Heart left ventricle (tissue), 16 donors: ENCODE measurements at regions not wholly inside any gene's neighbourhood (a gene's known extent, or its start where the extent isn't known, plus 50 kb on each side); places are given as distances from the start of the nearest gene placed in this dataset.
A peak's percentile ranks its signal among the peaks of the same experiment; 100 is the strongest.

Experiments
- ATAC-seq, 4 donors: fragments of 200-7000 bp; cut with Tn5 transposase; one replicate each; pipeline ENCODE4 v1.9.1; 2020 to 2022; ENCODE audit warnings: moderate library complexity in 4 of 4, mild to moderate bottlenecking in 3 of 4, moderate number of reproducible peaks in 1 of 4
- DNase-seq, 5 donors: peaks; one replicate each; pipeline ENCODE4 v3.0.0-alpha.2; 2020
- H3K27ac ChIP-seq, 12 donors: fragments of 200-600 bp; sonication (generic) in 4 of 12; one replicate each; pipeline versions ENCODE4 v1.5.0 to v1.8.0; 2016 to 2022; ENCODE audit warnings: mild to moderate bottlenecking in 2 of 12
- H3K27me3 ChIP-seq, 9 donors: fragments of 200-600 bp; sonication (generic) in 2 of 9; one replicate each; pipeline versions ENCODE4 v1.5.1 to v1.8.0; 2016 to 2022; ENCODE audit warnings: mild to moderate bottlenecking in 3 of 9
- H3K36me3 ChIP-seq, 9 donors: fragments of 200-600 bp; sonication (generic) in 2 of 9; one replicate each; pipeline versions ENCODE4 v1.5.0 to v1.8.0; 2018 to 2022; ENCODE audit warnings: mild to moderate bottlenecking in 2 of 9
- H3K4me1 ChIP-seq, 12 donors: fragments of 200-600 bp; sonication (generic) in 4 of 12; one replicate each; pipeline versions ENCODE4 v1.5.0 to v1.8.0; 2016 to 2022; ENCODE audit warnings: mild to moderate bottlenecking in 3 of 12
- H3K4me3 ChIP-seq, 12 donors: fragments of 200-600 bp; sonication (generic) in 4 of 12; one replicate each; pipeline versions ENCODE4 v1.5.0 to v1.8.0; 2017 to 2022; ENCODE audit warnings: mild to moderate bottlenecking in 9 of 12, moderate library complexity in 4 of 12
- H3K9me3 ChIP-seq, 12 donors: fragments of 200-600 bp; sonication (generic) in 4 of 12; one replicate each; pipeline versions ENCODE4 v1.5.0 to v1.8.0; 2016 to 2022; ENCODE audit warnings: mild to moderate bottlenecking in 1 of 12
- CTCF ChIP-seq, 12 donors: fragments of 200-600 bp; sonication (generic) in 4 of 12; IDR thresholded peaks; one replicate each; pipeline versions ENCODE4 v1.5.0 to v1.8.0; 2018 to 2022; ENCODE audit warnings: antibody characterized with exemption in 12 of 12, mild to moderate bottlenecking in 5 of 12
- POLR2A ChIP-seq, 2 donors: fragments of 450-650 bp; IDR thresholded peaks; one replicate each; pipeline ENCODE4 v1.6.1; 2017; ENCODE audit warnings: antibody characterized with exemption in 2 of 2, mild to moderate bottlenecking in 2 of 2, moderate library complexity in 2 of 2
- WGBS, 4 donors: extraction: QIAGEN DNeasy Blood & Tissue Kit in 2 of 4; methylation state at CpG; one replicate each; pipeline versions ENCODE4 v1.1.5 to v1.1.7; 2013 to 2018; 5-methylcytosine and 5-hydroxymethylcytosine counted together
- intact Hi-C, 10 donors: fragments of 100-400 bp; cut with DNase I; formaldehyde crosslinking; loops; one replicate each; pipeline versions ENCODE4 v1.11.1 to v1.14.2; 2022
- donor health status: ischemic (EF 13 %, LVEDD 7.1; RV severe dilation, severe dysfunction).
- donor health status: healthy with polysubstance abuse.
- donor health status: DM: no; HTN: yes; CAD: no.
- donor health status: DM: no; HTN: no; CAD: no.
- donor health status: ischemic (EF 25% LVEDD 6.9; RV normal size, moderate dysfunction).
- donor health status: ischemic (EF 25% LVEDD 5.7; RV mildly dilated, moderate dysfunction).
- donor health status: healthy.
- donor health status: DM: yes; HTN: yes; CAD: no.
- donor health status: ischemic (EF 35%, LVEDD 5.7; RV mildly dilated, moderate dysfunction).
- donor health status: nonischemic (EF 11% LVEDD 7.7; RV severe dilation, severe dysfunction).
- donor health status: DM: yes; HTN: yes; CAD: no.
- donor health status: PGD.
- donor health status: ischemic (EF 29% LVEDD 5.4; RV normal size, mild dysfunction).
- donor health status: nonischemic (EF 23%, LVEDD 6.1; RV moderate dilation, normal function).

DNA sequence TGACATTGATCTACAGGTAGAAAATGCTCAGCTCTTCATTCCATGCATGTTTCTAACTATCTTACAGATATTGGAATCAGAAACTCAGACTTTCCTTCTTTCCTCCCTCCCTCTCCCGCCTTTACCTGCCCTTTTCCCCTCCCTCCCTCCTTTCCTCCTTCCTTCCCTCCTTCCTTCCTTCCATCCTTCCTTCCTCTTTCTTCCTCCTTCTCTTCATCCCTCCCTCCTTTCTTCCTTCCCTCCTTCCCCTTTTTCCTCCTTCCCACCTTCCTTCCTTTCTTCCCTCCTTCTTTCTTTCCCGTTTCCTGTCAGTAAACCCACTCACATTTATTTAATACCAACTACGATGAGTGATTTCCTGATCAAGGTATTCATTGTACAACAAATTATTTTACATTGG, 113.4 kb upstream of the IRS2 start:
- Histone ChIP-seq H3K4me3 (no peak overlapping the region), H3K4me1 (peaks cover 0 to 14% (median 0%) of the 10 kb centered on the region in 12 donors), H3K9me3 (no peaks in the 10 kb centered on the region), H3K27ac (no peak overlapping the region), H3K27me3 (no peaks in the 10 kb centered on the region), H3K36me3 (no peaks in the 10 kb centered on the region)
- intact Hi-C loops, result loop anchor here in 1 of 10 donors (5.0 kb wide), 1 partner anchor 48 kb away; no protein-coding TSS in a partner anchor
- DNase-seq (no peak), ATAC-seq (no peak)
- 50 to 70% (median 67%) methylated on average over 3 of the region's 3 CpGs for WGBS, 4 donors
- TF ChIP-seq POLR2A (IDR thresholded peaks at IDR 0.05) (no peak), CTCF (IDR thresholded peaks at IDR 0.05) (no peak)

DNA sequence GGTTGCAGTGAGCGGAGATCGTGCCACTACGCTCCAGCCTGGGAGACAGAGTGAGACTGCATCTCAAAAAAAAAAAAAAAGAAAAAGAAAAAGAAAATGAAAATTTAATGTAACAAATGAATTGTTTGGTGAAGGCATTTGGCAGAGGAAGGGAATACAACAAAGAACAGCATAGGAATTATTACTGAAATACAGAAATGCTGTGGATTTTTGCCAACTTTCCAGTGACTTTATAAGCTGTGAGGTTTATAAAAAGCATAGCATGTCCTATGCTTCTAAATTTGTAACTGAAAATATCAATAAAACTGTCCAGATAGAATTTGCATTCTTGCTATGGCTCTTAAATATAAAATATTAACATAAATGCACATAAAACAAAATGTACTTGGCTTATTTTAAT, 112.9 kb upstream of the IRS2 start:
- WGBS, 4 donors, result 75 to 100% (median 95%) methylated on average over 3 of the region's 3 CpGs
- H3K9me3 ChIP-seq, result no peaks in the 10 kb centered on the region

DNA sequence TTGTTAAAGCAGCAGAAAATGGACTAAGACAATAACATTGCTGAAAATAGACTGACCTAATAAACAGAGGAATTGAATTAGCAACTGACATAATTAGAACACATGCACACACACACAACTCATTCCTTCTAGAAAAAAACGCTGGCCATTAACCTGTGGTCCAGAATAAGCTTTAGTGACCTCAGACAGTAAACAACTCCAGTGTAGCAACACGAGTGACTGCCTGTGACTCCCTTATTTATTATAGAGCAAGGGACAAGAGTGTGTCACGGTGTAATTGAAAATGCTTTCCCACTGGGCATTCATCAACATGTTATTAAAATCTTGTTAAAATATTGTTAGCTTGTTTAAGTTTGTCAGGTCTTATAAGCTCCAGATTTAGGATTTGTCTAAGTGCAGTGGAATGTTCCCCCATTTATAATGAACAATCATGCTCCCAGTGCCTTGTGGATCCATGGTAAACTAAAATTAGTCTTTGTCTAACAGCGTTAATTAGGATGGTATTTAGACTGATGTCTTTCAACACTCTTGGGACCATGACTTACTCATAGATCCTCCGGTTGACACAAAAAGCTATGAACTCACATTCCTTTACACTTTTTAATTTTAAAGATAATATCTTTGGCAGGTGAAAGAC, 111.7 kb upstream of the IRS2 start:
- H3K27me3 ChIP-seq, result no peaks in the 10 kb centered on the region
- DNase-seq, result no peak
- no peak overlapping the region for H3K4me3 ChIP-seq
- TF ChIP-seq CTCF (IDR thresholded peaks at IDR 0.05) (no peak), POLR2A (IDR thresholded peaks at IDR 0.05) (no peak)
- intact Hi-C loops, result loop anchor here in 1 of 10 donors (5.0 kb wide), 1 partner anchor 49 kb away; no protein-coding TSS in a partner anchor
- H3K27ac ChIP-seq, result no peak overlapping the region
- H3K36me3 ChIP-seq, result no peaks in the 10 kb centered on the region
- H3K4me1 ChIP-seq, result peaks cover 0 to 14% (median 0%) of the 10 kb centered on the region in 12 donors
- H3K9me3 ChIP-seq, result no peaks in the 10 kb centered on the region
- peak in 2 of 4 donors; percentile 31 to 58 for ATAC-seq
- WGBS, 4 donors, result 51 to 61% (median 58%) methylated on average over 5 of the region's 5 CpGs

More for the DNA sequence above, 112.9 kb upstream of the IRS2 start:
- H3K27ac ChIP-seq, result no peak overlapping the region
- intact Hi-C loops, result loop anchor here in 1 of 10 donors (5.0 kb wide), 1 partner anchor 48 kb away; no protein-coding TSS in a partner anchor
- H3K27me3 ChIP-seq, result no peaks in the 10 kb centered on the region
- TF ChIP-seq POLR2A (IDR thresholded peaks at IDR 0.05) (no peak), CTCF (IDR thresholded peaks at IDR 0.05) (no peak)
- H3K4me1 ChIP-seq, result peaks cover 0 to 14% (median 0%) of the 10 kb centered on the region in 12 donors
- no peak for DNase-seq
- H3K36me3 ChIP-seq, result no peaks in the 10 kb centered on the region
- ATAC-seq, result no peak
- H3K4me3 ChIP-seq, result no peak overlapping the region

DNA sequence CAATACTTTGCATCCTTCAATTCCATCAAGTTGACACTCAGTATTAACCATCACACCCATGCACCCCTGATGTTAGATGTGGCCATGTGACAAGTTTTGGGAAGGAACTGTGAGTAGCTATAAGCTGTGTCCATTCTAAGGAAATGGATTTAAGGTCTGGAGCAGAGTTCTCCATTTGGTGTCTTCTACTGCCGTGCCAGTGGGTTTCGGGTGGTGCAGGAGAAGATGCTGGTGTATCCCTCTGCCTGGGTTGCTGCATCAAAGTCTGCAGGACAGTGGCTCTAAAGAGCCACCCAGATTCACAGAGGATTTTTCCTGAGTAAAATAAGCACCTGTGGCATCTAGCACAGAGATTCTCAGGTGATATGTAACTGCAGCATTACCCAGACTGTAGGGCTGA, 105.7 kb upstream of the IRS2 start:
- no peak for DNase-seq
- ATAC-seq, result no peak
- Histone ChIP-seq H3K27me3 (no peaks in the 10 kb centered on the region), H3K4me3 (no peak overlapping the region), H3K9me3 (peaks cover 0 to 13% (median 2%) of the 10 kb centered on the region in 12 donors), H3K27ac (no peak overlapping the region), H3K36me3 (no peaks in the 10 kb centered on the region), H3K4me1 (no peaks in the 10 kb centered on the region)
- WGBS, 4 donors, result 94 to 100% (median 97%) methylated on average over 2 of the region's 2 CpGs
- intact Hi-C loops, result no loop called here
- TF ChIP-seq POLR2A (IDR thresholded peaks at IDR 0.05) (no peak), CTCF (IDR thresholded peaks at IDR 0.05) (no peak)
